NCI-H146 treated with DMSO at 0.1 percent for 48 hours (cell line): ENCODE measurements at regions not wholly inside any gene's neighbourhood (a gene's known extent, or its start where the extent isn't known, plus 50 kb on each side); places are given as distances from the start of the nearest gene placed in this dataset.
"Not testable (repeated sequence)": the region's sequence is repeated elsewhere in the genome, so short reads cannot be mapped to it uniquely, and the experiment has no call there.

Source experiments
- DNase-seq: peaks from one replicate; lab custom pipeline; 2025; ENCODE audit not compliant: unreplicated experiment; lab: John Stamatoyannopoulos, UW

DNA sequence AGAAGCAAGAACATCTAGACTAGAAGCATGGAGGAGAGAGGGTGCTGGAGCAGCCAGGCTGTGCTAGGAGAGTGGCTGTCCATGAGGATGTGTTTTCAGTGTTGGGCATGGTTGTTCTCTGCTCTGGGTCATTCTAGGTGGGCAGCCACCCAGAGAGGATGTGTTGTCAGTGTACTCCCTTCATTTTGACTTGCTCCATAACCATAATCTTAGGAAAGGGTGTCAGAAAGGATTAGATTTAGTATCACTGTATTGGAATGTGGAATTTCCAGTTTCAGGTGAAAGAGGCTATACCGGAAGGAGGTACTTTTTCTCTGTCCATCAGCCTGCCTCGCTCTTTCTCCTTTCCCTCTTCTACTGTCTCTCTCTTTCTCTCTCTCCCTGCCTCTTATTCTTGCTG lies 474.5 kb upstream of the PODXL start:
- no peak for DNase-seq

DNA sequence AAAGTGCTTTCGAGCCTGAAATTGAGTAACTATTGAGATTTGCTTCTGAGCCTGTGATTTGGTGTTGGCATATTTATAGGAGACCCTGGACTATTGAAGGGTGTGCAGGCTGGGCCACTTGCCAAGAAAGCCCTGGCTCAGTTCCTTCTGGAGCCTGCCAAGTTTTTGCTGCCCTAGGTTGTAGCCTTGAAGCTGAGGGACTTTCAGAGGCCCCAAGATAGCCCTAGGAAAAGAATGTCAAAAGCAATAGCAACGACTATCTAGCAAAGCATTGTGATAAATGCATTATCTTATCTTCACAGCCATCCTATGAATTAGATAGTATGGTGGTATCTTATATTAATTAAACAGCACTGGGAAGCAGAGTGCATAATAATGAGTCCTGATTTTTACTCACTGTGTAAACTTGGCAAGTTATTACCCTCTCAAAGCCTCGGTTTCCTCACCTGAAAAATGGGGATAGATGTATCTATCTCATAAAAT lies 473.7 kb upstream of the PODXL start:
- no peak for DNase-seq

DNA sequence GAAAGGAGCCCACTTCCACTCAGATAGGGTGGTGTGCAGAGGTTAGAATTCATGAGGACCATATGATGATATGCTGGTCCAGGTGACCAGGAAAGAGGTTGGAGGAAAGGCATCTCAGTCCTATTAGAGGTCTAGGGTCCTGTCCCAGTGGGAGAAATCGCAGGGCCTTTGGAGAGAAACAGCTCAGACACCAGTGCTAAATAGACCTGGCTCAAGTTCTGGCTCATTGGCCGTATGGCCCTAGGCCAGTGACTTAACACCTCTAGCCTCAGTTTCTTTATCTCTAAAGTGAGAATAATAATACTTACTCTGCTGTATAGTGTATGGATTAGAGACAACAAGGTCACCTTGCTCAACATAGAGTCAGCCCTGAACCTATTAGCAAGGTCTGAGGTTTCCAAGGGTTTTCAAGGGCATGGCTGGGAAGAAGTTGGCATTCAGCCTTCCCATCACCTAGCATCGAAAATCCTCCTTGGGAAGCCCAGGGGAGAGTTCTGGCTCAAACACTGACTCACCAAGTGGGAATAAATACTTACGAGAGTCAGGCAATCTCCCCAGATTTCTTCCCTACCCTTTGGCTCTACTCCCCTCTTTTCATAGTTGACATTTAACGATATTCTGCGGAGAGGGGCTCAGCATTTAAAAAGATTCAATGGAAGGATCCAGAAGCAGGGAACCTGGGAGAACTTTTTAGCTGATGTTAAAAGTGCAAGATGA lies 473.1 kb upstream of the PODXL start:
- no peak for DNase-seq

DNA sequence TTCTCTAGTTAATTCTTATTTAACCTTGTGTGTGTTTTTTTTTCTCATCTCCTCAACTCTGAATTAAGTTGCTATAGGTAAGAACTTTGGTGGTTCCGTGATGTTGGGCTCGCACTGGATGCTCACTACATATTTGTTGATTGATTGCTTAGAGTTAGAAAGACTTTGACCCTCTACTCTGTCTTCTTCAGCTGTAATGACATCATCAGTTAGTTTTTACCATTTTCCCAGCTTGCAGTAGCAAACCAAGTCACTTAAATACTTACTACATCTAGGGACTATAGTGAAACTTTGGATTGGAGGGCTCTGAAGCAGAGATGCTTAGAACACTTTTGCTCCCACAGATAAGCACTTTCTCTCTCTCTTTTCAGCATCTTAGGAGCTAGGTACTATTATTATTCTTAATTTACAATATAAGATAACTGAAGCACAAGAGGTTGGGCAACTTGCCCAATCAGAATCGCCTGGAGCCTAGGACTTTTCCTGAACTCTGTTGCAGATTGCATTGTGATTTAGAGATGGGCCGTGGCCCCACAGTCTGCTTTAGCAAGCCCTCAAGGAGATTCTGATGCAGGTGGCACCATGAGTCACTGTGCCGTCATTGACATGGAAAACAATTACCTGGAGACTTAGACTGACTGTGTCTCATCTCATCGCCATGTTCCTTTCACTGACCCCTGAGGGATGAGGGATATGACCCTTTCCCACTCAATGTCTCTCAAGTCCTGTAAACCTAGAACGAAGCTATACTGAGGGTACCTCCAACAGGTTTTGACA lies 471.9 kb upstream of the PODXL start:
- no peak for DNase-seq

DNA sequence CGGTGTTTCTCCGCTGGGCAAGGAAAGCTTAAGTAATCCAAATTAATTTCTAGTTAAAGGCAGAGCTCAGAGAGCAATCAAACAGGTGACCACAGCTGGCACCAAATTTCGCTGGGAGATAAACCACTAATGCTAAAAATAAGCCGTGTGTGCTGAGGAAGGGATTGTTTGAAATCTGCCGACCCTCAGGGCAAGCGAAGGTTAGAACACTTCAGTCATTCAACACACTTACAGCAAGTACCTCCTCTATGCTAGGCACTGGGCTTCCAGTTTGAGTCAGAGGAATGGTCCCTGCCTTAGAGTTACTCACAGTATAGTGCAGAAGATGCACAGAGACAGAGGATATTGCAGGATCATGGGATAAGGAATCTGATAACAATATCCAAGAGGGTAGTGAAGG lies 467.9 kb upstream of the PODXL start:
- no peak for DNase-seq

DNA sequence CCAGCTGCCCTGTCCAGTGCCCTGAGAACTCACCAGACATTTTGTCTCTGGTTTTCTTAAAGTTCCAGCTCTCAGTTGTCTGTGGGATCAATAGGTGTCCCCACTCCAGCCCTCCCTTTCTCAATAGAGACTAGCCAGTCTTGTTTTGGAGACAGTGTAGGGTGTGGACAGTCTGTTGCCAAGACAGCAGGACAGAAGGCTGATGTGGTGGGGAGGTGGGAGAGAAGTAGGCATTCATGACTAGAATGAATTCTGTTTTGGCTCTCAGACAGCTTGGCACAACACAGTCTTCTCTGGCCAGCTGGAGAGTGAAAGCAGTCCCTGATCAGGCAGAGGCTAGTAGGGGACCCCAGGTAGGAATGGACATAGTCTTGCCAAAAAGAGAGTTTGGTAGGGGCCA lies 467.0 kb upstream of the PODXL start:
- DNase-seq, result no peak

DNA sequence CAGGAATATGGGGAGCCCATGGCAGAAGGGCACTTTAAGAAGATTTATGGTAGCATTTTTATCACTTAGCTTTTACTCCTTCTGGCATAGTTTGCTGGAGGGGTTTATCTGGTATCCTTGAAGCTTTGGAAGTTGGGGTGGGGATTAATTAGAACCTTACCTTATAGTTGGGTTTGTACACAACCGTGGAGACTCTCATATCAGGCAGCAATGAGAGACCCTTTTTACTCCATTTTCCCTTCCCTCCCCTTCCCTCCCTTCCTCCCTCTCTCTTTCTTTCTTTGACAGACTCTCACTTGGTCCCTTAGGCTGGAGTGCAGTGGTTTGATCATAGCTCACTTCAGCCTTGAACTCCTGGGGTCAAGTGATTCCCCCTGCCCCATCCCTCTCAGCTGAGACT lies 465.8 kb upstream of the PODXL start:
- DNase-seq, result no peak

DNA sequence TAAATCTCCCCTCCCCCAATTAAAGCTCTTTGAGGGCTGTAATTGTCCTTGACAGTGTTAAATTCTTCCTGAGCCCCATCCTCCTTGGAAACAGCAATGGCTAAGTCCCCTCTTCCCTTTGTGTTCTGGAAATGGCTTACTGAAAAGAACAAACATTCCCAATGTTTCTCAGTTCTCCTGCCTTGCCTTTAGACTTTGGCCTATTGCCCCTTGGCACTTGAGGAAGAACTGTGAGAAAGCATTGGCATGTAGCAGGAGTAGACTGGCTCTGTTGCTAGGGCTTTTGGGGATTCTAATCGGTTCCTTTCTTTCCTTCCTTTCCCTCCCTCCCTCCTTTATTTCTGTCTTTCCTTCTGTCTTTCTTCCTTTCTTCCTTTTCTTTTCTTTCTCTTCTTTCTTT lies 463.3 kb upstream of the PODXL start:
- no peak for DNase-seq

DNA sequence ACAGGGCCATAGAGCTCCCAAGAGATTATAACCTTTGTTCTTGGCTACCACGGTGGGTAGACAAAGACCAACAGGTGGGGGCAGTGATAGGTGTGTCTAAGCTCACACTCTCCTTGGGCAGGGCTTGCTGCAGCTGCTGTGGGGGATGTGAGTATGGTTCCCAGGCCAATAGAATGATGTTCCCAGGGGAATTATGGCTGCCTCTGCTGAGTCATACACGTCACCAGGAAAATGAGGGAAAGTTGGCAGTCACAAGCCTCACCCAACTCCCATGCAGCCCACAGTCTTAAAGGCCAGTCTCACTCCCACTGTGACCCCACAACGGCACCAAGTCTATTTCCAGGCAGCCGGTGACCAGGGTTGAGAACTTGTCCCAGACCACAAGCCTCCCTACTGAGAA lies 453.4 kb upstream of the PODXL start:
- no peak for DNase-seq

DNA sequence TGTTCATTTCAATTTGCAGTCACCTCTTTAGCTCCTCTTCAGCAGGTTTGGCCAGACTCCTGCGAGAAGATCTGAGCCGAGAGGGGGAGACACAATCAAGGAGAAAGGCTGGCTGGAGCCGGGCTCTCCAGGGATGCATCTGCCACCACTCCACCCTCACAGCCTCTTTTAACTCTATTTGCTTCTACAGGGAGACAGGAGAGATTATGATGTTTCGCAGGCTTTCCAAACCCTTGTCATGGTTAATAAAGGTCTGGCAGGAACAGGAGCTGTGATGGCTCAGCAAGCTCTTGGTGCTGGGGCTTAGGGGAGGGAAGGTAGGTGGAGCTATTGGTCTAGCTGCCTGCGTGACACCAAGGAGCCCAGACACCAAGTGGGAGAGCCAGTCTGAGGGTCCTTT lies 448.1 kb upstream of the PODXL start:
- DNase-seq, result no peak

DNA sequence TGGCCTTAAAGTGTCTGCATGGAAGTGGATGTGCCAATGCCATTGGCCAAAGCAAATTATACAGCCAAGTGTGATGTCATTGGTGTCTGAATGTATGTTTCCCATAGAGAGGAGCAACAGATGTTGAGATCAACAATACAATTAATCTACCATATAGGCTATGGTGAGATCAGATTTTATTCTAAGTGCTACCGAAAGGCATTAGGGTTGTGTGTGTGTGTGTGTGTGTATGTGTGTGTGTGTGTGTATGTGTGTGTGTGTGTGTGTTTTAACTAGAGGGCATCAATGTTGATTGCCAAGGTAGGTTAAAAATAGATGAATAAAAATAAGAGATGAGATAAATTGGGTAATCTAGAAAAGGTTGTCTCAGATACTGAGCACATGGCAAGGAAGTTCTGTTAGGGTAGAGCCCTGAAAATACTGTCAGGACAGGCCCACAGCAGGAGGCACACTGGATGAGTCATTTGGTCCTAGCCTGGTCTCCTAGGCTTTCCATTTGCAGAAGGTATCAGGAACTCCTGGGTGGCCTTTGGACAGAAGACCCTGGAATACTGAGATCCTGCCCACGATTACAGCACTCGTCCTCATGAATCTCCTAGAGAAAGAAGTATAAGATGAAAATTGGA lies 446.0 kb upstream of the PODXL start:
- no peak for DNase-seq

DNA sequence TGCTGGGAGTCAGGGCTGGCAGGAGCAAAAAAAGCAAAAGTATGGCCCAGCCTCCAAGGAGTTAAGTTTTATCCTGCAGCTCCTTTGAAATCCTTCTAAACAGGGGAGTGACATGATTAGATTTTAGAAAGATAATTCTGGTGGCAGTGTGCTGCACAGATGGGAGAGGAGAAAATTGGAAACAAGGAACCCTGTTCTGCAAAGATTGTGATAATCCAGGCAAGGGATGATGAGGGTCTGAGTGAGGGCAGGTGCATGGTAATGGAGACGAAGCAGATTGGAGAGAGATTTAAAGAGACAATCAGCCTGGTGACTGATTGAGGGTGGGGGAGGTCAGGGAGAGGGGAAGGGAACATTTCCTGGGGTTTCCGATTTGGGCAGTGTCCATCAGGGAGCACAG lies 444.7 kb upstream of the PODXL start:
- DNase-seq, result no peak

DNA sequence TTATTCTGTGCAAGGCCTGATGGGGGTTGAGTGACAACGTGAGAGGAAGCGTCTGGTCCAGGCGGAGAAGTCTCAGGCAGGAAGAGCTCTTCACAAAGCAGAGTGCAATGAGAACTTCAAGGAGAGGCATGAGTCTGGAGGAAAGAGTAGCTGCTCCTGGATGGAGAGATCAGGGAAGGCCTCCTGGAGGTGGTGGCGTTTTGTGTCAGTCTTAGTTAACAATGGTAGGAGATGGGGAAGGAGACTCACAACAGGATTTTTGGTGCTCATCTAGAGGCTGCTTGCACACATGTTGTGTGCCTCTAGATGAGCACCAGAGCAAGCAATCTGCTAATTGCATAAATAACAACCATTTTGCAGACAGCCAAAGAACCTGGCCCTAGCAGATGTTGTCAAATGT lies 442.8 kb upstream of the PODXL start:
- DNase-seq, result no peak

DNA sequence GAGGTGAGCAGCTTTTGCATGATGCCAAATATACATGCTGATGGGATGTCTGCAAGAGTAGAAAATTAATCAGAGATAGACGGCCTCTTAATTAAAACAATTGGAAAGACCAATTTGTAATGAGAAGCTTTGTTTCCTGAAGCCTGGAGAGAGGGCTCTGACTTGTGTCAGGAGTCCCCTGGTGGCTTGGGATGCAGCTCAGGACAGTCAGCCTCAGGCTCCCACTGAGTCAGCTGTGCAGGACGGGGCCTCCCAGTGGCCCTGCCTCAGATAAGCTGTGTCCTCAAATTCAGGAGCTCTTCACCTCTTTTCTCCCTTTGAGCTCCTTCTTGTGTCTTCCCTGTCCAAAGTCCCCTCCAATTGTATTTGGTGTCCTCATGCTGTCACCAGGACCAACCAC lies 438.9 kb upstream of the PODXL start:
- no peak for DNase-seq

DNA sequence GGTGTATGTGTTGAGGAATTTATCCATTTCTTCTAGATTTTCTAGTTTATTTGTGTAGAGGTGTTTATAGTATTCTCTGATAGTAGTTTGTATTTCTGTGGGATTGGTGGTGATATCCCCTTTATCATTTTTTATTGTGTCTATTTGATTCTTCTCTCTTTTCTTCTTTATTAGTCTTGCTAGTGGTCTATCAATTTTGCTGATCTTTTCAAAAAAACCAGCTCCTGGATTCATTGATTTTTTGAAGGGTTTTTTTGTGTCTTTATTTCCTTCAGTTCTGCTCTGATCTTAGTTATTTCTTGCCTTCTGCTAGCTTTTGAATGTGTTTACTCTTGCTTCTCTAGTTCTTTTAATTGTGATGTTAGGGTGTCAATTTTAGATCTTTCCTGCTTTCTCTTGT lies 424.6 kb upstream of the PODXL start:
- DNase-seq, result not testable (repeated sequence)

DNA sequence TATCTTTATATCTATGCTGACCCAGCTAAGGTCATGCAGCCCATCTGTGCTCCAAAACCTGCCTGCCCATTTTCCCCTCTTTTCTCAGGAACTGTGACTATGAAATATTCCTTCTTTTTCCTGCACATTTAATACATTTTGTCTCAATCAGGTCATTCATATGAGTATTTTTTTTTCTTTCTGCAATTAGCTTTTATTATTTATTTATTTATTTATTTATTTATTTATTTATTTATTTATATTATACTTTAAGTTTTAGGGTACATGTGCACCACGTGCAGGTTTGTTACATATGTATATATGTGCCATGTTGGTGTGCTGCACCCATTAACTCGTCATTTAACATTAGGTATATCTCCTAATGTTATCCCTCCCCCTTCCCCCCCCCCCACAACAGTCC lies 421.7 kb upstream of the PODXL start:
- DNase-seq, result not testable (repeated sequence)

DNA sequence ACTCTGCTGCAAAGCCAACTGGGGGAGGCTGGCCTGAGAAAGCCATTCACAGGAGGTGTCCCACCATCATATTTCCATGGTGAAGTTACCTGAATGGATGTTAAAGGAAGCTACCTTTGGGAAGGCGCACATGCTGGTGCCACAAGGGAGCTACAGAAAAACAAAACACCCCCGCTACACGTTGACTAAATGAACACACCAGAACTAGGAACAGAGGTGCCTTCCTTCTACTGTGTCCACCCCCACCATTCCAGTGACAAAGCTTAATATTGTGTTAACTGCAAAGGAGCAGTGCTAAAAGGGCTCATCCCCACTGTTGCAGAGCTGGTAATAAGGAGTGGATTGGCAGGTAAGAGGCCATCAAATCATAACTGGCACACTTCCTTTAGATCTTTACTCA lies 420.0 kb upstream of the PODXL start:
- no peak for DNase-seq

DNA sequence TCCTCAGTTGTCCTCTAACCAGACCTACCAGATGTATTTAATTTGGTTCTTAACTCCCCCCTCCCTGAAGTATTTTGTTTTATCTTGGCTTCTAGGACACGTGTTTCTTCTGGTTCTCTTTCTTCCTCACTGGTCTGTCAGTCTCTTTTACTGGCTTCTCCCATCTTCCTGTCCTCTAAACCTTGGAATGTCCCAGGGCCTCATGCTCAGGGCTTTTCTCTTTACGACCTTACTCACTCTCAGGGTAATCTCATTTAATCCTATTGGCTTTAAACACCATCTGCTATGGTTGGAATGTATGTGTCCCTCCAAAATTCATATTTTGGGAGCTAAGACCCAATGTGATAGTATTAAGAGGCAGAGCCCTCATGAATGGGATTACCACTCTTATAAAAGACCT lies 418.2 kb upstream of the PODXL start:
- DNase-seq, result no peak

DNA sequence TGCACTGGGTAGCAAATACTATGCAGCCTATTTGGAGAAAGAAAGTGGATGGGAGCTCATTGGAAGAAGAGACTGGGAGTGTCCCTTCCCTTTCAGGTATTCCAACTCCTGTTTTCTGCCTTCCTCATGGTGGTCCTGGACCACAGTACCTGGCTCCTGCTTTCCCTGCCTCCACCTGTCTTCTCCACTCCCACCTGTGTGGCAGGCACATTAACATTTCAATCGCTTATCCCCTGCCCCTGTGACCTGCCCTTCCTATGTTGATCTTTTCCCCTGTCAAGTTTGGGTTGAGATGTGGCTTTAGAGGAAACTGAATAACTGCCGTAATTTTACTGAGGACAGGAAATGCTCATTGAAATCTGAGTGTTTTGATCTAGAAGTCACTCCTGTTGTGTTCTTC lies 415.8 kb upstream of the PODXL start:
- DNase-seq, result no peak

DNA sequence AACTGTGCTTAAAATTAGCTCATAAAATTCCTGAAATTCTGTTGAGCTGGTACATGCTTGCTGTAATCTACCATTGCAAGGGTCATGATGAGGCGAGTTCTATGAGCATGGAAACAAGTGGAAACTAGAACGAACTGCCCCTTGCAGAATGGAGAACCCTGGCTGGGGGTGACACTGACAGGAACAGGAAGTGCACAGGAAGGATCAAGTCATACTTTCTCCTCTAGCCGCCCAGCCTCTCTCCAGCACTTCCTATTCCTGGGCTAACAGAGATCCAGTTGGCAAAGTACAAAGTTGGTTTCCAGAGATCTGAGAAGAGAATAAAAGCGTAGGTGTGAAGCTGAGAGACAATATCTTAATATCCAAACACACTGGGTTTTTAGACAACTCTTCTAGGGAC lies 414.2 kb upstream of the PODXL start:
- no peak for DNase-seq

DNA sequence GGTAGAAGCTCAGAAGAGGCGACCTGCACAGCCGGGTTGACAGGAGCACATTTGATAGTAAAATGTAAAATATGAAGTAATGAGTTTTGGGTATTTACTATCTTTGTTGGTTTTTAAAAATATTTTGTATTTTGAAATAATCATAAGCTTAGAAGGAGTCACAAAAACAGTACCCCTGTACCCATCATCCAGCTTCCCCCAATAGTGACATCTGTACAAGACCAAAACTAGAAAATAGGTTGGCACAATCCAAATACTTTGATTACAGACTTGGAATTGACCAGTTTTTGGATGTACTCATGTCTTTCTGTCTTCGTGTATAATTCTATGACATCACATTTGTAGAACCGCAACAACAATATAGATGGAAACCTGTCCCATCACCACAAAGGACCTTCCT lies 413.1 kb upstream of the PODXL start:
- no peak for DNase-seq

DNA sequence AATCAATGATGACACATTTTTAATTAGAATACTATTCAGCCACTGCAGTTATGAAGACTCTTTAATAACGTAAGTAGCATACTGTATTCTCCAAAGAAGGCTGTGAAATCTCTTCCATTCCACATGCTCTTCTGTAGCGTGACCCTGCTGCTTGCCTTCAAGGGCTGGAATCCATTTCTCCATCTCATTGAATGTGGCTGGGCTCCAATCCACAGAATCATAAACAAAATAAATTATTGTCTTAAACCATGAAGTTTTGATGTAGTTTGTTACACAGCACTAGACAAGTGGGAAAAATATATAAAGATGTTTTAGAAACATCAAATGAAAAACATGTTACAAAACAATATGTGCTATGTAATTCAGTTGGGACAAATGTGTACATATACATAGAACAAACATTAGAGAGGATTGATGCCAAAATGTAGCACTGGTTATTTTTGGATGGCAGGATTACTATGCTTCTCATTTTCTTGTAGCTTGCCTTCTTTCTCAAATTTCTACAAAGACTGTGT lies 410.8 kb upstream of the PODXL start:
- DNase-seq, result no peak
